Cardiac muscle cell (in vitro differentiated cells and primary cell): ENCODE measurements at regions not wholly inside any gene's neighbourhood (a gene's known extent, or its start where the extent isn't known, plus 50 kb on each side); places are given as distances from the start of the nearest gene placed in this dataset.

Experiments
- DNase-seq, 2 donors: peaks; one replicate each; pipeline versions ENCODE4 v3.0.0 to v3.0.0-alpha.2; 2010 to 2017; ENCODE audit warnings: low read depth in 1 of 2, low spot score in 1 of 2
- H3K27ac ChIP-seq: fragments of 200-600 bp; sonication (generic); 2 replicates; pipeline ENCODE4 v1.5.1; 2016
- H3K27me3 ChIP-seq: fragments of 200-600 bp; sonication (generic); 2 replicates; pipeline ENCODE4 v1.6.0; 2016; ENCODE audit warnings: control low read depth
- H3K36me3 ChIP-seq: fragments of 200-600 bp; sonication (generic); 2 replicates; pipeline ENCODE4 v1.5.1; 2016; ENCODE audit warnings: control low read depth
- H3K4me1 ChIP-seq: fragments of 200-600 bp; sonication (generic); 2 replicates; pipeline ENCODE4 v1.8.1; 2017; ENCODE audit warnings: low read depth, mild to moderate bottlenecking, mixed run types
- H3K4me3 ChIP-seq: fragments of 200-600 bp; sonication (generic); 2 replicates; pipeline ENCODE4 v1.5.1; 2016; ENCODE audit warnings: mild to moderate bottlenecking
- H3K9me3 ChIP-seq: fragments of 200-600 bp; sonication (generic); 2 replicates; pipeline ENCODE4 v1.5.1; 2017; ENCODE audit warnings: low read depth, mild to moderate bottlenecking, control low read depth
- CTCF ChIP-seq: IDR thresholded peaks from 2 replicates; pipeline ENCODE4 v1.5.1; 2012; ENCODE audit warnings: low read depth, mild to moderate bottlenecking, low read length

GRCh38 chr21:33985117-33986050 is 69.8 kb upstream of the ATP5PO start:
- Histone ChIP-seq H3K4me3 (no peak overlapping the region), H3K36me3 (no peaks in the 10 kb centered on the region), H3K4me1 (no peaks in the 10 kb centered on the region), H3K9me3 (no peaks in the 10 kb centered on the region), H3K27ac (no peak overlapping the region), H3K27me3 (no peaks in the 10 kb centered on the region)
- DNase-seq: no peak
- no peak for TF ChIP-seq CTCF

GRCh38 chr21:33984021-33984481 is 68.4 kb upstream of the ATP5PO start:
- TF ChIP-seq CTCF: no peak
- H3K4me3 ChIP-seq: no peak overlapping the region
- no peaks in the 10 kb centered on the region for H3K4me1 ChIP-seq
- H3K27me3 ChIP-seq: no peaks in the 10 kb centered on the region
- DNase-seq: no peak
- no peaks in the 10 kb centered on the region for H3K9me3 ChIP-seq
- H3K36me3 ChIP-seq: no peaks in the 10 kb centered on the region
- H3K27ac ChIP-seq: no peak overlapping the region

GRCh38 chr21:33981391-33982101 is 65.9 kb upstream of the ATP5PO start:
- no peak overlapping the region for H3K27ac ChIP-seq
- H3K4me1 ChIP-seq: peaks cover 11% of the 10 kb centered on the region
- no peaks in the 10 kb centered on the region for H3K36me3 ChIP-seq
- H3K9me3 ChIP-seq: no peaks in the 10 kb centered on the region
- TF ChIP-seq CTCF: no peak
- peak in 1 of 2 donors; percentile 82 for DNase-seq
- no peak overlapping the region for H3K4me3 ChIP-seq
- H3K27me3 ChIP-seq: no peaks in the 10 kb centered on the region

- no peaks in the 10 kb centered on the region for H3K36me3 ChIP-seq
- no peak for DNase-seq
- H3K4me3 ChIP-seq: no peak overlapping the region
- no peaks in the 10 kb centered on the region for H3K9me3 ChIP-seq
- H3K4me1 ChIP-seq: peaks cover 23% of the 10 kb centered on the region
- no peak overlapping the region for H3K27ac ChIP-seq
- no peak for TF ChIP-seq CTCF
- H3K27me3 ChIP-seq: no peaks in the 10 kb centered on the region
These were observed 64.8 kb upstream of the ATP5PO start for GRCh38 chr21:33980276-33980916.

- DNase-seq: no peak
- Histone ChIP-seq H3K9me3 (no peaks in the 10 kb centered on the region), H3K4me1 (peaks cover 32% of the 10 kb centered on the region), H3K4me3 (no peak overlapping the region), H3K27me3 (no peaks in the 10 kb centered on the region), H3K27ac (no peak overlapping the region), H3K36me3 (no peaks in the 10 kb centered on the region)
- TF ChIP-seq CTCF: no peak
These were observed 63.0 kb upstream of the ATP5PO start for GRCh38 chr21:33978585-33978984.
